ENCODE measurements at regions not wholly inside any gene's neighbourhood (a gene's known extent, or its start where the extent isn't known, plus 50 kb on each side); places are given as distances from the start of the nearest gene placed in this dataset.
A peak's percentile ranks its signal among the peaks of the same experiment; 100 is the strongest.
"Not testable (repeated sequence)": the region's sequence is repeated elsewhere in the genome, so short reads cannot be mapped to it uniquely, and the experiment has no call there.

GRCh38 chr18:22737054-22737453 lies 196.1 kb upstream of the RBBP8 start:
- Mint-ChIP-seq H3K4me3 (no peak overlapping the region), H3K4me1 (peaks cover 11% of the 10 kb centered on the region), H3K27me3 (peaks cover 10% of the 10 kb centered on the region), H3K36me3 (no peaks in the 10 kb centered on the region), H3K9me3 (peaks cover under 1% of the 10 kb centered on the region), H3K27ac (no peak overlapping the region)
- POLR2A ChIA-PET, result interaction anchor here (0.5 kb wide), 1 partner anchor 1125 kb away, joined by 7 read pairs; the partner anchor contains the start of gene SNRPD1
- no peak for ATAC-seq (ENCODE audit: low read depth)
- no peak for DNase-seq

DNA sequence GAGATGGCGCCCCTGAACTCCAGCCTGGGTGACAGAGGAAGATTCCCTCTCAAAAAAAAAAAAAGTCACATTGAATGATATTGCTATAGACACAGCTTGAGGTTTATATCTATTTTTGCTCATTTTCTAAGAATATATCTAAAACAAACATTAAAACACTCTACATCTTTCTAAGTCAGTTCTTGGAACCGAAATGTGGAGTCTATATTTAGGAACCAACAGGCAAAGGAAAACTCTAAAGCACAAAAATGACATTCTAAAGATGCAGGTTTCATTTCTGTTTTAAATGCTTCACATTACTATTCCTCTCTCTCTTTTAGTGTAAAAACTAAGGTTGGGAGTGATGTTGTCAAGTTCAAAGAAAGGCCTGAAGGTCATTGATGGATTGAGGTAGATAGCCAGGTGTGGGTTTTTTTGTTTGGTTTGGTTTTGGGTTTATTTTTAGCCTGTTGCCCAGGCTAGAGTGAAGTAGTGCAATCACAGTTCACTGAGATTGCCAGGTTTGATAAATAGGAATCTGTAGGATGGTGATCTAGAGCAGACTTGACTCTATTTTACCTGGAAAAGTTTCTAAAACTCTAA lies 194.0 kb upstream of the RBBP8 start:
- Mint-ChIP-seq H3K9me3 (peaks cover 8% of the 10 kb centered on the region), H3K36me3 (peaks cover 2% of the 10 kb centered on the region), H3K27me3 (peaks cover 4% of the 10 kb centered on the region), H3K27ac (no peak overlapping the region), H3K4me3 (no peak overlapping the region), H3K4me1 (peaks cover 12% of the 10 kb centered on the region)
- DNase-seq, result no peak
- no peak for ATAC-seq (ENCODE audit: low read depth)
- POLR2A ChIA-PET, result no interaction called here

- ATAC-seq (ENCODE audit: low read depth) (no peak), DNase-seq (no peak)
- Mint-ChIP-seq H3K4me1 (peaks cover 12% of the 10 kb centered on the region), H3K27me3 (peaks cover 4% of the 10 kb centered on the region), H3K27ac (no peak overlapping the region), H3K4me3 (no peak overlapping the region), H3K9me3 (peaks cover 8% of the 10 kb centered on the region), H3K36me3 (peaks cover 2% of the 10 kb centered on the region)
- POLR2A ChIA-PET, result no interaction called here
These were observed 193.3 kb upstream of the RBBP8 start for GRCh38 chr18:22739789-22740188.

DNA sequence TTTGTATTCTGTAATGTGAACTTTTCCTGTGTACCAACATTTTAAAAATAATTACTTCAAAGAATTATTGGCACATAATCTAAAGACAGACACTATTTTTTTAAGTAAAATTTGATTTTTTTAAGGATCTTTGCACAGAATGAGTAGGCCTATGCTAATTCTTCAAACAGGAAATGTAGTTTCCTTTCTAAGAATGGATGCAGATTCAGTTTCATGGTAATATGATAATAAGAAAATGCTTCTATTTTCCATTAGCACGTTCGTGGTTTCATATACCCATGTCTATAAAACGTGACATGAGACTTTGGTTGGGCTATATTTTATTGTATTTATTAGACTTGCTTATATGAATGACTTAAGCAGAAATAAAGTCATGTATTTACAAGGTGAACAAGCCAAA lies 191.8 kb upstream of the RBBP8 start:
- Mint-ChIP-seq H3K27ac (no peak overlapping the region), H3K4me1 (peaks cover 10% of the 10 kb centered on the region), H3K27me3 (peaks cover 9% of the 10 kb centered on the region), H3K36me3 (peaks cover 2% of the 10 kb centered on the region), H3K4me3 (no peak overlapping the region), H3K9me3 (peaks cover 10% of the 10 kb centered on the region)
- ATAC-seq (ENCODE audit: low read depth) (peak; percentile 58), DNase-seq (no peak)
- POLR2A ChIA-PET, result no interaction called here

DNA sequence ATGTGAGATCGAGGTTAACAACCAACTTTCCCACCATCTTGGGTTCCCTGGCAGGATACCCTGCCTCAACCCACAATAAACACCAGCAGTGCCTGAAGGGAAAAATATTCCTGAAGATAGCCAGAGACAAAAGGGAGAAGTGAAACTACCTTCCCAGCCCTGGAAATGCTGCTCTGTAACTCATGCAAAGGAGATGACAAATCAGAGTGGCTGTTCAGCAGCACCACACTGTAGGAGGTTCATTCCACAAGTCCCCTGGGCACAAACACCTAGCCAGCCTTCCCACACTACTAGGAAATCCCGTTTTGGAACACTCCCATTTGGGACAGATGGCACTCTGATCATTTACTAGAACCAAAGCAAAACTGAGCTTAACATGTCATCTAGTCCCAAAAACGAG lies 190.7 kb upstream of the RBBP8 start:
- Mint-ChIP-seq H3K9me3 (peaks cover 10% of the 10 kb centered on the region), H3K36me3 (peaks cover 2% of the 10 kb centered on the region), H3K27ac (no peak overlapping the region), H3K27me3 (peaks cover 9% of the 10 kb centered on the region), H3K4me1 (peaks cover 10% of the 10 kb centered on the region), H3K4me3 (no peak overlapping the region)
- no peak for DNase-seq
- ATAC-seq (ENCODE audit: low read depth), result no peak
- POLR2A ChIA-PET, result no interaction called here

GRCh38 chr18:22745966-22746365 lies 187.2 kb upstream of the RBBP8 start:
- peaks cover 3% of the 10 kb centered on the region for H3K4me1 Mint-ChIP-seq
- peaks cover 17% of the 10 kb centered on the region for H3K27me3 Mint-ChIP-seq
- POLR2A ChIA-PET, result no interaction called here
- ATAC-seq (ENCODE audit: low read depth) (no peak), DNase-seq (no peak)
- H3K27ac Mint-ChIP-seq, result no peak overlapping the region
- peaks cover 13% of the 10 kb centered on the region for H3K9me3 Mint-ChIP-seq
- H3K36me3 Mint-ChIP-seq, result peaks cover 2% of the 10 kb centered on the region
- no peak overlapping the region for H3K4me3 Mint-ChIP-seq

DNA sequence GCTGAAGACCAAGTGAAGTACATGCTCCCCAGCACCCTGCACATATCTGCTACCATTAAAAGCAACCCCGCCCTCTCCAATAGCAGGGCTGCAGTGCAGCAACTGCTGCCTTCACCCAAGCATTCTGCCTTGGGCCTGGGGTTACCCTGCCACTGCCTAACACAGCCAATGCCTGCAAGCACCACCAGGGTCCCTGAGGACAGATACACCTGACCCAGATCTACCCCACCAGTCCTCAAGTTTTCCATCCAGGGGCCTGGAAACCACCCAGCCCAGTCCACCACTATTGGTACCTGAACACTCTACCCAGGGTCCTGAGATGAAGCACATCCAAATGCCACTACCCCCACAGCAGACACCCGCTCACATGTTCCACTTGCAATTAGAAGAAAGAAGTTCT lies 181.1 kb upstream of the RBBP8 start:
- no peaks in the 10 kb centered on the region for H3K36me3 Mint-ChIP-seq
- no peak for DNase-seq
- H3K27me3 Mint-ChIP-seq, result peaks cover 12% of the 10 kb centered on the region
- H3K27ac Mint-ChIP-seq, result no peak overlapping the region
- peaks cover 4% of the 10 kb centered on the region for H3K9me3 Mint-ChIP-seq
- POLR2A ChIA-PET, result no interaction called here
- no peak for ATAC-seq (ENCODE audit: low read depth)
- H3K4me1 Mint-ChIP-seq, result no peaks in the 10 kb centered on the region
- H3K4me3 Mint-ChIP-seq, result no peak overlapping the region

DNA sequence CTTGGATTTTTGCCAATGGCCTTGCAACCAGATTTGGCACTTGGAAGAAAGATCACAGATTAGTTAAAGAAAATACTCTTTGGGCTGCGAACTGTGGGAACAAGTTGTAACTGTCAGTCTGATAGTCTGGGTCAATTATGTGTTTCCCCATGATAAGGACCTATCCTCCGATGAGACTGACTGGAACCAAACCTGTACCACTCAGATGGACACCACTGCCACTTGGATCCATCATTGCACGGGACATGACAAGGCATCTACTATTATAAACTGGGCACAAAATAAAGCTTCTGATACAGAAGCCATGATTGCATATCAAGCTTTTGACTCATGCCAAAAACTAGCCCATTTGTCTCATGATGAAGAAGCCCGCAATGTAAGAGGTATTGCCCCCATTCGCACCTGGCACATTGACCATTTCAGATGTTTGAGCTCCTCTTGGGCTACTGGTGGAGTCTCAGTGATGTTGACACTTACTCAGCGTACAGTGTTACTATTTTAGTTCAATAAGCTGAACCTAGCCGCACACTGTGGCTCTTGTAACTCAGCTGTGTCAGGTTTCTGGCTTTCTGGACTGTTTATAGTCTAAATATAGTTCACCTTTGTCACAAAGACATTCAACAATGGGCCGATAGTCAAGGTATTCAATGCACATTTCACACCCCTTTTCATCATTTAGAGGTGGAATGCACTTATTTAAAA lies 179.8 kb upstream of the RBBP8 start:
- Mint-ChIP-seq H3K27me3 (peaks cover 10% of the 10 kb centered on the region), H3K36me3 (no peaks in the 10 kb centered on the region), H3K4me3 (no peak overlapping the region), H3K27ac (no peak overlapping the region), H3K9me3 (peaks cover under 1% of the 10 kb centered on the region), H3K4me1 (no peaks in the 10 kb centered on the region)
- POLR2A ChIA-PET, result interaction anchor here (1.0 kb wide), 1 partner anchor 180 kb away, joined by 3 read pairs; the partner anchor contains the start of gene RBBP8
- DNase-seq, result no peak
- no peak for ATAC-seq (ENCODE audit: low read depth)

- H3K27ac Mint-ChIP-seq; H3K4me1 Mint-ChIP-seq; H3K9me3 Mint-ChIP-seq; H3K4me3 Mint-ChIP-seq; POLR2A ChIA-PET; DNase-seq; ATAC-seq (ENCODE audit: low read depth); H3K36me3 Mint-ChIP-seq: not testable (repeated sequence)
- peaks cover 21% of the 10 kb centered on the region for H3K27me3 Mint-ChIP-seq
These were observed 169.1 kb upstream of the RBBP8 start for GRCh38 chr18:22764005-22764404.

DNA sequence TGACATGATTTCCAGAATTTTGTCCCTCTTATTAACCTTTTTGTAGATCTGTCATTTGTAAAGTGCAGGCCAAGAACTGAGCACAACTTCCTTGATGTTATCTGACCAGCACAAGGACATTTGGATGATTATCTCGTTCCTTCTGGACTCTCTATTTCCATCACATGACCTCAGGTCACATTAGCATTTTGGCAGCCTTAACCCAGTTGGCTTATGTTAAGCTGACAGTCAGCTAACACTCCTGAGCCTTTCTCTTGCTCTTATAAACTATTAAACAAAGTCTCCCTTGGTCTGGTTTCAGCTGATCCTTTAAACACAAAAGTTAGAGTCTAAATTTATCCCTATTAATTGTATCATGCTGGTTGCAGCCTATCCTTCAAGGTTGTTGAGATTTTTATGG lies 167.2 kb upstream of the RBBP8 start:
- Mint-ChIP-seq H3K36me3 (peaks cover 2% of the 10 kb centered on the region), H3K4me1 (no peaks in the 10 kb centered on the region), H3K4me3 (no peak overlapping the region), H3K9me3 (peaks cover 4% of the 10 kb centered on the region), H3K27me3 (peaks cover 14% of the 10 kb centered on the region), H3K27ac (no peak overlapping the region)
- no peak for ATAC-seq (ENCODE audit: low read depth)
- POLR2A ChIA-PET, result no interaction called here
- DNase-seq, result no peak

DNA sequence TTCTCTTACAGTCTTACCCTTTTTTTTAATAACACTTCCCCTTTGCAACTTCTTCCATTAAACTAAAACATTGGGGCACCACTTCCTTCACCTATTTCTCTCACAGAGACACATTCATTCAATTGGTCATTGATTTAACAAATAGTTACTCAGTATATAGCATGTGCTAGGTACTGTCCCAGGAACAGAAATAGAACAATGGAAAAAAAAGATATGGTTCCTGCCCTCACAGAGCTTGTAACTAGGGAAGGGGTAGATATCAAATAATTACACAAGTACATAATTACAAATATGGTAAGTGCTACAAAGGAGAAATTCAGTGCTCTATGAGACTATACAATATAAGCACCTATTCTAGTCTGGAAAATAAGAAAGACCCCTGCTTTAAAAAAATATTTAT lies 165.5 kb upstream of the RBBP8 start:
- Mint-ChIP-seq H3K4me1 (no peaks in the 10 kb centered on the region), H3K36me3 (no peaks in the 10 kb centered on the region), H3K9me3 (peaks cover under 1% of the 10 kb centered on the region), H3K4me3 (no peak overlapping the region), H3K27me3 (peaks cover 9% of the 10 kb centered on the region), H3K27ac (no peak overlapping the region)
- ATAC-seq (ENCODE audit: low read depth) (no peak), DNase-seq (no peak)
- POLR2A ChIA-PET, result no interaction called here

GRCh38 chr18:22773944-22774343 lies 159.2 kb upstream of the RBBP8 start:
- H3K4me1 Mint-ChIP-seq, result no peaks in the 10 kb centered on the region
- DNase-seq (no peak), ATAC-seq (ENCODE audit: low read depth) (no peak)
- no peaks in the 10 kb centered on the region for H3K9me3 Mint-ChIP-seq
- POLR2A ChIA-PET, result no interaction called here
- peaks cover 6% of the 10 kb centered on the region for H3K27me3 Mint-ChIP-seq
- no peak overlapping the region for H3K27ac Mint-ChIP-seq
- H3K4me3 Mint-ChIP-seq, result no peak overlapping the region
- H3K36me3 Mint-ChIP-seq, result no peaks in the 10 kb centered on the region

GRCh38 chr18:22778996-22779395 lies 154.1 kb upstream of the RBBP8 start:
- Mint-ChIP-seq H3K36me3 (no peaks in the 10 kb centered on the region), H3K4me1 (no peaks in the 10 kb centered on the region), H3K27me3 (peaks cover 13% of the 10 kb centered on the region), H3K27ac (no peak overlapping the region), H3K9me3 (no peaks in the 10 kb centered on the region), H3K4me3 (no peak overlapping the region)
- ATAC-seq (ENCODE audit: low read depth) (no peak), DNase-seq (no peak)
- POLR2A ChIA-PET, result no interaction called here

- POLR2A ChIA-PET, result no interaction called here
- H3K27me3 Mint-ChIP-seq, result peaks cover 10% of the 10 kb centered on the region
- H3K27ac Mint-ChIP-seq, result no peak overlapping the region
- H3K4me1 Mint-ChIP-seq, result no peaks in the 10 kb centered on the region
- no peak for ATAC-seq (ENCODE audit: low read depth)
- no peak for DNase-seq
- H3K9me3 Mint-ChIP-seq, result no peaks in the 10 kb centered on the region
- no peaks in the 10 kb centered on the region for H3K36me3 Mint-ChIP-seq
- no peak overlapping the region for H3K4me3 Mint-ChIP-seq
These were observed 149.9 kb upstream of the RBBP8 start for GRCh38 chr18:22783245-22783644.
